ENCODE measurements at regions not wholly inside any gene's neighbourhood (a gene's known extent, or its start where the extent isn't known, plus 50 kb on each side); places are given as distances from the start of the nearest gene placed in this dataset.
"Not testable (repeated sequence)": the region's sequence is repeated elsewhere in the genome, so short reads cannot be mapped to it uniquely, and the experiment has no call there.

- not testable (repeated sequence) for TF ChIP-seq POLR2AphosphoS5 (IDR thresholded peaks at IDR 0.05; ENCODE audit: insufficient read depth in 1 of 2, low read depth in 1 of 2); CTCF (IDR thresholded peaks at IDR 0.05); POLR2A (IDR thresholded peaks at IDR 0.05)
These were observed 273.2 kb upstream of the FAM240B start for GRCh38 chr9:38993156-38993555.

Measured in vagina (tissue), 2 donors.